CD4-positive, alpha-beta T cell treated with Interleukin-2 at 100 ng/mL for 4 hours (primary cell): ENCODE measurements at regions not wholly inside any gene's neighbourhood (a gene's known extent, or its start where the extent isn't known, plus 50 kb on each side); places are given as distances from the start of the nearest gene placed in this dataset.

Source experiments
- DNase-seq: peaks from one replicate; pipeline ENCODE4 v3.0.0-alpha.2; 2020; ENCODE audit warnings: low spot score

- DNase-seq: no peak
These were observed 438.4 kb downstream of the ADRA2A start for GRCh38 chr10:111515264-111515663.

GRCh38 chr10:111515706-111516105 lies 438.9 kb downstream of the ADRA2A start:
- no peak for DNase-seq

- DNase-seq: no peak
These were observed 439.3 kb downstream of the ADRA2A start for GRCh38 chr10:111516144-111516543.

GRCh38 chr10:111522141-111522540 lies 445.3 kb downstream of the ADRA2A start:
- DNase-seq: no peak

- no peak for DNase-seq
These were observed 445.7 kb downstream of the ADRA2A start for GRCh38 chr10:111522551-111522950.

GRCh38 chr10:111523016-111523415 lies 446.2 kb downstream of the ADRA2A start:
- no peak for DNase-seq

GRCh38 chr10:111524134-111524533 lies 447.3 kb downstream of the ADRA2A start:
- no peak for DNase-seq

GRCh38 chr10:111525696-111526095 lies 448.9 kb downstream of the ADRA2A start:
- no peak for DNase-seq

GRCh38 chr10:111531690-111532089 lies 454.9 kb downstream of the ADRA2A start:
- no peak for DNase-seq

- DNase-seq: no peak
These were observed 455.3 kb downstream of the ADRA2A start for GRCh38 chr10:111532139-111532538.

- DNase-seq: no peak
These were observed 462.4 kb downstream of the ADRA2A start for GRCh38 chr10:111539246-111539645.

GRCh38 chr10:111543854-111544253 lies 467.0 kb downstream of the ADRA2A start:
- no peak for DNase-seq

GRCh38 chr10:111545861-111546605 lies 469.2 kb downstream of the ADRA2A start:
- DNase-seq: no peak

- DNase-seq: no peak
These were observed 471.4 kb downstream of the ADRA2A start for GRCh38 chr10:111548084-111548726.

GRCh38 chr10:111551001-111551400 lies 474.2 kb downstream of the ADRA2A start:
- no peak for DNase-seq

- no peak for DNase-seq
These were observed 479.8 kb downstream of the ADRA2A start for GRCh38 chr10:111556666-111557065.

GRCh38 chr10:111558211-111558610 lies 481.4 kb downstream of the ADRA2A start:
- no peak for DNase-seq

- DNase-seq: no peak
These were observed 483.2 kb downstream of the ADRA2A start for GRCh38 chr10:111560027-111560426.

- DNase-seq: no peak
These were observed 484.3 kb downstream of the ADRA2A start for GRCh38 chr10:111561124-111561523.

- DNase-seq: no peak
These were observed 488.7 kb downstream of the ADRA2A start for GRCh38 chr10:111565542-111565941.

- no peak for DNase-seq
These were observed 501.2 kb downstream of the ADRA2A start for GRCh38 chr10:111578076-111578475.

- no peak for DNase-seq
These were observed 502.6 kb downstream of the ADRA2A start for GRCh38 chr10:111579473-111579872.

- no peak for DNase-seq
These were observed 513.9 kb downstream of the ADRA2A start for GRCh38 chr10:111590703-111591102.

GRCh38 chr10:111593578-111593977 lies 516.7 kb downstream of the ADRA2A start:
- no peak for DNase-seq
